SK-N-SH treated with all-trans-retinoic acid at 6 μM for 48 hours (cell line): ENCODE measurements at regions not wholly inside any gene's neighbourhood (a gene's known extent, or its start where the extent isn't known, plus 50 kb on each side); places are given as distances from the start of the nearest gene placed in this dataset.

Experiments
- ATAC-seq: fragments of 200-7000 bp; cut with Tn5 transposase; 3 replicates; pipeline ENCODE4 v1.9.1; 2020; ENCODE audit warnings: mild to moderate bottlenecking, moderate library complexity
- ARNTL ChIP-seq: fragments of 450-650 bp; formaldehyde crosslinking; IDR thresholded peaks from 2 replicates; pipeline ENCODE4 v1.5.0; 2020; ENCODE audit warnings: low read depth, mild to moderate bottlenecking, moderate library complexity, borderline replicate concordance
- BACH2 ChIP-seq: fragments of 250-450 bp; sonication (Bioruptor Pico); IDR thresholded peaks from 2 replicates; pipeline ENCODE4 v1.9.0; 2021; ENCODE audit warnings: mild to moderate bottlenecking, borderline replicate concordance
- CSDC2 ChIP-seq: fragments of 250-450 bp; sonication (Bioruptor Pico); IDR thresholded peaks from 2 replicates; pipeline ENCODE4 v1.5.0; 2020; ENCODE audit warnings: mild to moderate bottlenecking, moderate library complexity
- CSRNP3 ChIP-seq: fragments of 250-450 bp; sonication (Bioruptor Pico); IDR thresholded peaks from 2 replicates; pipeline ENCODE4 v1.5.1; 2021; ENCODE audit warnings: mild to moderate bottlenecking, moderate library complexity
- ESRRG ChIP-seq: fragments of 250-450 bp; sonication (Bioruptor Pico); IDR thresholded peaks from 2 replicates; pipeline ENCODE4 v1.6.1; 2021; ENCODE audit warnings: mild to moderate bottlenecking
- GLIS3 ChIP-seq: fragments of 250-450 bp; sonication (Bioruptor Pico); IDR thresholded peaks from 2 replicates; pipeline ENCODE4 v1.5.0; 2020; ENCODE audit warnings: mild to moderate bottlenecking, moderate library complexity
- ISL1 ChIP-seq: fragments of 250-450 bp; sonication (Bioruptor Pico); IDR thresholded peaks from 2 replicates; pipeline ENCODE4 v2.1.2; 2022; ENCODE audit warnings: mild to moderate bottlenecking, moderate library complexity
- OSR1 ChIP-seq: fragments of 250-450 bp; sonication (Bioruptor Pico); IDR thresholded peaks from 2 replicates; pipeline ENCODE4 v1.8.0; 2022; ENCODE audit warnings: moderate library complexity, mild to moderate bottlenecking, inconsistent platforms
- PPARA ChIP-seq: fragments of 250-450 bp; sonication (Bioruptor Pico); IDR thresholded peaks from 2 replicates; pipeline ENCODE4 v1.5.0; 2020; ENCODE audit warnings: mild to moderate bottlenecking, borderline replicate concordance
- RARB ChIP-seq: fragments of 250-450 bp; sonication (Bioruptor Pico); IDR thresholded peaks from 2 replicates; pipeline ENCODE4 v1.8.0; 2021; ENCODE audit warnings: mild to moderate bottlenecking, moderate library complexity
- SNAI2 ChIP-seq: fragments of 250-450 bp; sonication (Bioruptor Pico); IDR thresholded peaks from 2 replicates; pipeline ENCODE4 v1.5.0; 2020; ENCODE audit warnings: mild to moderate bottlenecking, moderate library complexity
- TCF4 ChIP-seq: fragments of 250-450 bp; sonication (Bioruptor Pico); IDR thresholded peaks from 2 replicates; pipeline ENCODE4 v1.8.0; 2021; ENCODE audit warnings: mild to moderate bottlenecking, moderate library complexity, borderline replicate concordance
- TOX ChIP-seq: fragments of 250-450 bp; sonication (Bioruptor Pico); IDR thresholded peaks from 2 replicates; pipeline ENCODE4 v1.8.0; 2021; ENCODE audit warnings: mild to moderate bottlenecking, moderate library complexity, borderline replicate concordance
- TSHZ2 ChIP-seq: fragments of 250-450 bp; sonication (Bioruptor Pico); IDR thresholded peaks from 2 replicates; pipeline ENCODE4 v1.5.0; 2020; ENCODE audit warnings: mild to moderate bottlenecking, moderate library complexity
- ZC3H10 ChIP-seq: fragments of 250-450 bp; sonication (Bioruptor Pico); IDR thresholded peaks from 2 replicates; pipeline ENCODE4 v1.5.1; 2021; ENCODE audit warnings: mild to moderate bottlenecking, moderate library complexity
- ZFP3 ChIP-seq: fragments of 250-450 bp; sonication (Bioruptor Pico); IDR thresholded peaks from 2 replicates; pipeline ENCODE4 v1.5.0; 2020; ENCODE audit warnings: mild to moderate bottlenecking, moderate library complexity
- ZFP30 ChIP-seq: fragments of 450-650 bp; formaldehyde crosslinking; IDR thresholded peaks from 2 replicates; pipeline ENCODE4 v1.5.0; 2022; ENCODE audit warnings: mild to moderate bottlenecking, moderate library complexity
- ZNF565 ChIP-seq: fragments of 450-650 bp; formaldehyde crosslinking; conservative IDR thresholded peaks from 2 replicates; pipeline ENCODE4 v1.5.0; 2020; ENCODE audit warnings: low read depth, mild to moderate bottlenecking, moderate library complexity
- ZNF70 ChIP-seq: fragments of 450-650 bp; formaldehyde crosslinking; IDR thresholded peaks from 2 replicates; pipeline ENCODE4 v1.5.0; 2020; ENCODE audit warnings: mild to moderate bottlenecking, moderate library complexity
- ZNF8 ChIP-seq: fragments of 450-650 bp; formaldehyde crosslinking; IDR thresholded peaks from 2 replicates; pipeline ENCODE4 v1.5.0; 2020; ENCODE audit warnings: mild to moderate bottlenecking, moderate library complexity
- TF ChIP-seq, protein P1 (sequence below): fragments of 250-450 bp; sonication (Bioruptor Pico); IDR thresholded peaks from 2 replicates; pipeline ENCODE4 v1.5.1; 2020; ENCODE audit warnings: low read depth, mild to moderate bottlenecking, moderate library complexity
- TF ChIP-seq, protein P2 (sequence below): fragments of 250-450 bp; sonication (Bioruptor Pico); IDR thresholded peaks from 2 replicates; pipeline ENCODE4 v1.8.0; 2021; ENCODE audit warnings: low read depth, mild to moderate bottlenecking, moderate library complexity, borderline replicate concordance
- TF ChIP-seq, protein P3 (sequence below): fragments of 250-450 bp; sonication (Bioruptor Pico); IDR thresholded peaks from 2 replicates; pipeline ENCODE4 v1.8.0; 2020; ENCODE audit warnings: mild to moderate bottlenecking, moderate library complexity, borderline replicate concordance

DNA sequence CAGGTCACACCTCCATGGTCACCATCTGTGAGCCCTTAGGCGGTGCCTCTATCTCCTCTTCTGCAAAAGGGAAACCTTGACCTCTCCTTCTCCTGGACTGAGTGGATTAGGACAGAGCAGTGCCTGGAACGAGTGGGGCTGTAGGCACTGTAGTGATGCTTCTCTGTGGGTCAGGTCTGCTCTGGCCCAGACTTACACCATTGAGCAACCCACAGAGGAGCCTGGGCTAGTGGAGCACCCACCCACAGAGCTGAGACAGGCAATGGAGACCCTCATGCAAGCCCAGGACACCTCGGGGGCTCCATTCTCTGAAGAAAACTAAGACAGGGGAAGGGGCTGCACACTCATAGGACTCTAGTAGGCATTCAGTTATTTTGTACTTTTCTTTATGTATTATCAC is 400.6 kb downstream of the GADD45G start:
- no peak for TF ChIP-seq ZNF565
- TF ChIP-seq TSHZ2 = no peak
- TF ChIP-seq CSDC2 (CRISPR knock-in tag) = no peak
- no peak for TF ChIP-seq ARNTL
- TF ChIP-seq ZNF8 (CRISPR knock-in tag) = no peak
- TF ChIP-seq CSRNP3 (CRISPR knock-in tag) = no peak
- TF ChIP-seq ZFP30 (CRISPR knock-in tag) = no peak
- TF ChIP-seq, protein P1, sequence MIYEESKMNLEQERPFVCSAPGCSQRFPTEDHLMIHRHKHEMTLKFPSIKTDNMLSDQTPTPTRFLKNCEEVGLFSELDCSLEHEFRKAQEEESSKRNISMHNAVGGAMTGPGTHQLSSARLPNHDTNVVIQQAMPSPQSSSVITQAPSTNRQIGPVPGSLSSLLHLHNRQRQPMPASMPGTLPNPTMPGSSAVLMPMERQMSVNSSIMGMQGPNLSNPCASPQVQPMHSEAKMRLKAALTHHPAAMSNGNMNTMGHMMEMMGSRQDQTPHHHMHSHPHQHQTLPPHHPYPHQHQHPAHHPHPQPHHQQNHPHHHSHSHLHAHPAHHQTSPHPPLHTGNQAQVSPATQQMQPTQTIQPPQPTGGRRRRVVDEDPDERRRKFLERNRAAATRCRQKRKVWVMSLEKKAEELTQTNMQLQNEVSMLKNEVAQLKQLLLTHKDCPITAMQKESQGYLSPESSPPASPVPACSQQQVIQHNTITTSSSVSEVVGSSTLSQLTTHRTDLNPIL (CRISPR knock-in tag) = no peak
- TF ChIP-seq ZFP3 = no peak
- no peak for TF ChIP-seq ZNF70 (CRISPR knock-in tag)
- TF ChIP-seq OSR1 = no peak
- TF ChIP-seq, protein P2, sequence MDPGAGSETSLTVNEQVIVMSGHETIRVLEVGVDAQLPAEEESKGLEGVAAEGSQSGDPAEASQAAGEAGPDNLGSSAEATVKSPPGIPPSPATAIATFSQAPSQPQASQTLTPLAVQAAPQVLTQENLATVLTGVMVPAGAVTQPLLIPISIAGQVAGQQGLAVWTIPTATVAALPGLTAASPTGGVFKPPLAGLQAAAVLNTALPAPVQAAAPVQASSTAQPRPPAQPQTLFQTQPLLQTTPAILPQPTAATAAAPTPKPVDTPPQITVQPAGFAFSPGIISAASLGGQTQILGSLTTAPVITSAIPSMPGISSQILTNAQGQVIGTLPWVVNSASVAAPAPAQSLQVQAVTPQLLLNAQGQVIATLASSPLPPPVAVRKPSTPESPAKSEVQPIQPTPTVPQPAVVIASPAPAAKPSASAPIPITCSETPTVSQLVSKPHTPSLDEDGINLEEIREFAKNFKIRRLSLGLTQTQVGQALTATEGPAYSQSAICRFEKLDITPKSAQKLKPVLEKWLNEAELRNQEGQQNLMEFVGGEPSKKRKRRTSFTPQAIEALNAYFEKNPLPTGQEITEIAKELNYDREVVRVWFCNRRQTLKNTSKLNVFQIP (CRISPR knock-in tag) = no peak
- TF ChIP-seq BACH2 (CRISPR knock-in tag) = no peak
- TF ChIP-seq SNAI2 (CRISPR knock-in tag) = no peak
- TF ChIP-seq, protein P3, sequence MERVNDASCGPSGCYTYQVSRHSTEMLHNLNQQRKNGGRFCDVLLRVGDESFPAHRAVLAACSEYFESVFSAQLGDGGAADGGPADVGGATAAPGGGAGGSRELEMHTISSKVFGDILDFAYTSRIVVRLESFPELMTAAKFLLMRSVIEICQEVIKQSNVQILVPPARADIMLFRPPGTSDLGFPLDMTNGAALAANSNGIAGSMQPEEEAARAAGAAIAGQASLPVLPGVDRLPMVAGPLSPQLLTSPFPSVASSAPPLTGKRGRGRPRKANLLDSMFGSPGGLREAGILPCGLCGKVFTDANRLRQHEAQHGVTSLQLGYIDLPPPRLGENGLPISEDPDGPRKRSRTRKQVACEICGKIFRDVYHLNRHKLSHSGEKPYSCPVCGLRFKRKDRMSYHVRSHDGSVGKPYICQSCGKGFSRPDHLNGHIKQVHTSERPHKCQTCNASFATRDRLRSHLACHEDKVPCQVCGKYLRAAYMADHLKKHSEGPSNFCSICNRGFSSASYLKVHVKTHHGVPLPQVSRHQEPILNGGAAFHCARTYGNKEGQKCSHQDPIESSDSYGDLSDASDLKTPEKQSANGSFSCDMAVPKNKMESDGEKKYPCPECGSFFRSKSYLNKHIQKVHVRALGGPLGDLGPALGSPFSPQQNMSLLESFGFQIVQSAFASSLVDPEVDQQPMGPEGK (CRISPR knock-in tag) = no peak
- no peak for TF ChIP-seq GLIS3 (CRISPR knock-in tag)
- TF ChIP-seq ZC3H10 = no peak
- TF ChIP-seq TCF4 = no peak
- TF ChIP-seq ESRRG (CRISPR knock-in tag) = no peak
- TF ChIP-seq PPARA (CRISPR knock-in tag) = no peak

GRCh38 chr9:90007516-90008440 is 403.0 kb downstream of the GADD45G start:
- ATAC-seq = no peak
- no peak for TF ChIP-seq BACH2 (CRISPR knock-in tag)
- TF ChIP-seq ESRRG (CRISPR knock-in tag) = no peak
- TF ChIP-seq, all 23 proteins: peak for 0

More for the DNA sequence above, 400.6 kb downstream of the GADD45G start:
- no peak for ATAC-seq

DNA sequence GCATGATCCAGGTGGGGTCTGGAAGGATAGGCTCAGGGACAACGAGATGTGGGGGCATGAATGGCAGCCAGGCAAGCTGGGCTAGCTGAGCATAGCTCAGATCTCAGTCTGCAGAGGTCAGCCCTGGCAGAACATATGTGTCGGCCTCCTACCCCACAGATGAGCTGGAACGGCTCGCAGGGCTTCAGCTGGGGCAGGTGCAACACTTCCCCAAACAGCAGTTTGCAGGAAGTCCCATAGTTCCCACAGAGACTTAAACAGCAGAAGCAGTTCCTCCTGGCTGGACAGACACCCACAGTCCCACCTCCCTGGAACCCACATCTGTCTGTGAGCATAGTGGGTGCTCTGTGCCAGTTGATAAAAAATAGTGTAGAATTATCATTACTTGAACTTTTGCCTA is 404.6 kb downstream of the GADD45G start:
- no peak for TF ChIP-seq ZNF8 (CRISPR knock-in tag)
- TF ChIP-seq ISL1 (CRISPR knock-in tag) = no peak
- no peak for TF ChIP-seq ZC3H10
- no peak for TF ChIP-seq GLIS3 (CRISPR knock-in tag)
- no peak for TF ChIP-seq ZNF70 (CRISPR knock-in tag)
- no peak for TF ChIP-seq RARB (CRISPR knock-in tag)
- no peak for TF ChIP-seq TCF4
- TF ChIP-seq ZFP3 = no peak
- no peak for TF ChIP-seq CSRNP3 (CRISPR knock-in tag)
- TF ChIP-seq SNAI2 (CRISPR knock-in tag) = no peak
- TF ChIP-seq, protein P3 (CRISPR knock-in tag) = no peak
- TF ChIP-seq TOX (CRISPR knock-in tag) = no peak

More for the DNA sequence above, 404.6 kb downstream of the GADD45G start:
- no peak for ATAC-seq
